Esophagus squamous epithelium (tissue), 5 donors: ENCODE measurements at regions not wholly inside any gene's neighbourhood (a gene's known extent, or its start where the extent isn't known, plus 50 kb on each side); places are given as distances from the start of the nearest gene placed in this dataset.
"Not testable (repeated sequence)": the region's sequence is repeated elsewhere in the genome, so short reads cannot be mapped to it uniquely, and the experiment has no call there.

Experiments used
- DNase-seq: peaks from one replicate; lab custom pipeline; 2025; lab: John Stamatoyannopoulos, UW
- H3K27ac ChIP-seq, 4 donors: fragments of 200-600 bp; sonication (generic); one replicate each; pipeline ENCODE4 v1.5.1; 2016 to 2019; ENCODE audit warnings: mild to moderate bottlenecking in 1 of 4
- H3K27me3 ChIP-seq, 4 donors: fragments of 200-600 bp; sonication (generic); 1 replicate in 3 of 4; 2 replicates in 1 of 4; pipeline versions ENCODE4 v1.5.1 to v1.6.0; 2017 to 2021; ENCODE audit warnings: antibody characterized with exemption in 1 of 4
- H3K36me3 ChIP-seq, 3 donors: fragments of 200-600 bp; sonication (generic); one replicate each; pipeline ENCODE4 v1.5.1; 2016 to 2019
- H3K4me1 ChIP-seq, 3 donors: fragments of 200-600 bp; sonication (generic); one replicate each; pipeline ENCODE4 v1.5.1; 2017 to 2019
- H3K4me3 ChIP-seq, 4 donors: fragments of 200-600 bp; sonication (generic); 1 replicate in 3 of 4; 2 replicates in 1 of 4; pipeline ENCODE4 v1.5.1; 2016 to 2019; ENCODE audit warnings: mild to moderate bottlenecking in 2 of 4, moderate library complexity in 1 of 4
- H3K9me3 ChIP-seq, 3 donors: fragments of 200-600 bp; sonication (generic); one replicate each; pipeline ENCODE4 v1.5.1; 2016 to 2019
- CTCF ChIP-seq, 6 experiments: fragments of 450-650 bp in 4 of 6; fragments of 200-600 bp in 2 of 6; sonication (generic) in 2 of 6; IDR thresholded peaks; one replicate each; pipeline ENCODE4 v1.5.1; 2016 to 2019; ENCODE audit warnings: antibody characterized with exemption in 6 of 6, mild to moderate bottlenecking in 4 of 6, moderate library complexity in 4 of 6
- POLR2A ChIP-seq, 4 donors: fragments of 450-650 bp; IDR thresholded peaks; one replicate each; pipeline ENCODE4 v1.6.1; 2017; ENCODE audit warnings: antibody characterized with exemption in 4 of 4, mild to moderate bottlenecking in 4 of 4, moderate library complexity in 3 of 4
- WGBS, 2 donors: methylation state at CpG; one replicate each; pipeline ENCODE4 v1.1.5; 2018; 5-methylcytosine and 5-hydroxymethylcytosine counted together
- intact Hi-C: fragments of 100-400 bp; cut with DNase I; formaldehyde crosslinking; loops from one replicate; pipeline ENCODE4 v1.15.0; 2022
- donor health status: DM: yes; HTN: yes; CAD: no.

- no peaks in the 10 kb centered on the region for H3K9me3 ChIP-seq
- H3K27me3 ChIP-seq = no peaks in the 10 kb centered on the region
- intact Hi-C loops = no loop called here
- no peaks in the 10 kb centered on the region for H3K36me3 ChIP-seq
- no peak for TF ChIP-seq POLR2A (IDR thresholded peaks at IDR 0.05)
- no peak overlapping the region for H3K27ac ChIP-seq
- no peak overlapping the region for H3K4me3 ChIP-seq
- no peaks in the 10 kb centered on the region for H3K4me1 ChIP-seq
- 59 to 84% methylated on average over 3 of the region's 3 CpGs for WGBS, 2 donors
- DNase-seq = no peak
Observed at GRCh38 chrX:65902011-65902410, 137.9 kb downstream of the VSIG4 start.

GRCh38 chrX:65900850-65901844 is 138.7 kb downstream of the VSIG4 start:
- WGBS, 2 donors = 75 to 88% methylated on average over 3 of the region's 3 CpGs
- no peak for DNase-seq
- intact Hi-C loops = no loop called here

GRCh38 chrX:65894133-65894532 is 145.7 kb downstream of the VSIG4 start:
- Histone ChIP-seq H3K9me3 (no peaks in the 10 kb centered on the region), H3K27me3 (no peaks in the 10 kb centered on the region), H3K4me1 (no peaks in the 10 kb centered on the region), H3K27ac (peak overlapping the region in 1 of 4 donors; percentile 48), H3K36me3 (no peaks in the 10 kb centered on the region), H3K4me3 (no peak overlapping the region)
- intact Hi-C loops = no loop called here
- DNase-seq = no peak
- peak in 1 of 6 experiments; percentile 14 for TF ChIP-seq CTCF (IDR thresholded peaks at IDR 0.05)
- TF ChIP-seq POLR2A (IDR thresholded peaks at IDR 0.05) = no peak
- 81% methylated on average over 4 of the region's 8 CpGs; no CpG with 5 or more reads in 1 of the 2 donors for WGBS, 2 donors

More at GRCh38 chrX:65900850-65901844, 138.7 kb downstream of the VSIG4 start:
- no peaks in the 10 kb centered on the region for H3K4me1 ChIP-seq
- H3K27ac ChIP-seq = no peak overlapping the region
- TF ChIP-seq CTCF (IDR thresholded peaks at IDR 0.05) (no peak), POLR2A (IDR thresholded peaks at IDR 0.05) (no peak)
- H3K36me3 ChIP-seq = no peaks in the 10 kb centered on the region
- no peak overlapping the region for H3K4me3 ChIP-seq
- H3K9me3 ChIP-seq = no peaks in the 10 kb centered on the region
- H3K27me3 ChIP-seq = no peaks in the 10 kb centered on the region

- H3K4me1 ChIP-seq, H3K27ac ChIP-seq, H3K36me3 ChIP-seq, DNase-seq, intact Hi-C loops, H3K27me3 ChIP-seq, H3K4me3 ChIP-seq, H3K9me3 ChIP-seq: not testable (repeated sequence)
- 48 to 74% methylated on average over 2 of the region's 2 CpGs for WGBS, 2 donors
Observed at GRCh38 chrX:65891817-65892216, 148.1 kb downstream of the VSIG4 start.

GRCh38 chrX:65888150-65888549 is 151.7 kb downstream of the VSIG4 start:
- H3K4me3 ChIP-seq, H3K36me3 ChIP-seq, DNase-seq, H3K27me3 ChIP-seq, H3K4me1 ChIP-seq, H3K9me3 ChIP-seq, H3K27ac ChIP-seq, intact Hi-C loops: not testable (repeated sequence)
- WGBS, 2 donors = 0 to 90% methylated on average over 1 of the region's 1 CpG

- no peak overlapping the region for H3K27ac ChIP-seq
- TF ChIP-seq POLR2A (IDR thresholded peaks at IDR 0.05) = no peak
- no peak for TF ChIP-seq CTCF (IDR thresholded peaks at IDR 0.05)
- no peaks in the 10 kb centered on the region for H3K27me3 ChIP-seq
- no peaks in the 10 kb centered on the region for H3K9me3 ChIP-seq
- H3K4me3 ChIP-seq = no peak overlapping the region
- no peaks in the 10 kb centered on the region for H3K36me3 ChIP-seq
- intact Hi-C loops = no loop called here
- H3K4me1 ChIP-seq = no peaks in the 10 kb centered on the region
- DNase-seq = no peak
- WGBS, 2 donors = 66 to 75% methylated on average over 2 of the region's 2 CpGs
Observed at GRCh38 chrX:65883556-65883955, 156.3 kb downstream of the VSIG4 start.
